Trophoblast cell (in vitro differentiated cells and primary cell): ENCODE measurements at regions not wholly inside any gene's neighbourhood (a gene's known extent, or its start where the extent isn't known, plus 50 kb on each side); places are given as distances from the start of the nearest gene placed in this dataset.
A peak's percentile ranks its signal among the peaks of the same experiment; 100 is the strongest.

Source experiments
- DNase-seq, 2 donors: peaks; one replicate each; pipeline ENCODE4 v3.0.0-alpha.2; 2016
- H2AFZ ChIP-seq: 2 replicates; pipeline ENCODE4 v1.6.1; 2013; ENCODE audit warnings: low read length, moderate library complexity, mild to moderate bottlenecking; ENCODE audit not compliant: insufficient read depth, poor library complexity
- H2AK5ac ChIP-seq: 2 replicates; pipeline ENCODE4 v1.6.1; 2013; ENCODE audit warnings: mild to moderate bottlenecking, low read length
- H2BK120ac ChIP-seq: 2 replicates; pipeline ENCODE4 v1.6.1; 2013; ENCODE audit warnings: low read length, mild to moderate bottlenecking, moderate library complexity; ENCODE audit not compliant: insufficient read depth, poor library complexity
- H2BK12ac ChIP-seq: 2 replicates; pipeline ENCODE4 v1.6.1; 2013; ENCODE audit warnings: mild to moderate bottlenecking, low read length, moderate library complexity
- H2BK5ac ChIP-seq: 2 replicates; pipeline ENCODE4 v1.6.1; 2013; ENCODE audit warnings: low read length, low read depth, moderate library complexity, mild to moderate bottlenecking; ENCODE audit not compliant: poor library complexity
- H3K14ac ChIP-seq: 2 replicates; pipeline ENCODE4 v1.6.1; 2013; ENCODE audit warnings: mild to moderate bottlenecking, low read length
- H3K18ac ChIP-seq: 2 replicates; pipeline ENCODE4 v1.6.1; 2013; ENCODE audit warnings: mild to moderate bottlenecking, low read length
- H3K23ac ChIP-seq: 2 replicates; pipeline ENCODE4 v1.6.1; 2013; ENCODE audit warnings: low read length
- H3K27ac ChIP-seq: 2 replicates; pipeline ENCODE4 v1.5.1; 2013; ENCODE audit warnings: low read depth, mild to moderate bottlenecking, inconsistent platforms, low read length, moderate library complexity
- H3K27me3 ChIP-seq: 2 replicates; pipeline ENCODE4 v1.6.1; 2013; ENCODE audit warnings: inconsistent platforms, mild to moderate bottlenecking, low read length, moderate library complexity; ENCODE audit not compliant: insufficient read depth
- H3K36me3 ChIP-seq, 2 experiments: 1 replicate in 1 of 2; 2 replicates in 1 of 2; pipeline ENCODE4 v1.6.1; 2013; ENCODE audit warnings: low read length in 2 of 2, mild to moderate bottlenecking in 2 of 2, moderate library complexity in 1 of 2; ENCODE audit not compliant: insufficient read depth in 2 of 2, control insufficient read depth in 1 of 2
- H3K4ac ChIP-seq: 2 replicates; pipeline ENCODE4 v1.6.1; 2013; ENCODE audit warnings: low read depth, mild to moderate bottlenecking, low read length, moderate library complexity
- H3K4me1 ChIP-seq, 2 experiments: 1 replicate in 1 of 2; 2 replicates in 1 of 2; pipeline ENCODE4 v1.6.1; 2013; ENCODE audit warnings: low read length in 2 of 2, mild to moderate bottlenecking in 2 of 2, moderate library complexity in 1 of 2; ENCODE audit not compliant: insufficient read depth in 2 of 2, control insufficient read depth in 1 of 2
- H3K4me2 ChIP-seq: 2 replicates; pipeline ENCODE4 v1.6.1; 2013; ENCODE audit warnings: inconsistent platforms, mild to moderate bottlenecking, low read length, moderate library complexity
- H3K4me3 ChIP-seq: 2 replicates; pipeline ENCODE4 v1.5.1; 2013; ENCODE audit warnings: mild to moderate bottlenecking, low read depth, low read length, inconsistent platforms
- H3K79me1 ChIP-seq: one replicate; pipeline ENCODE4 v1.6.1; 2013; ENCODE audit warnings: low read length
- H3K79me2 ChIP-seq: 2 replicates; pipeline ENCODE4 v1.6.1; 2013; ENCODE audit warnings: low read length, mild to moderate bottlenecking; ENCODE audit not compliant: control insufficient read depth, insufficient read depth, poor library complexity
- H3K9ac ChIP-seq: 2 replicates; pipeline ENCODE4 v1.6.1; 2013; ENCODE audit warnings: mild to moderate bottlenecking, low read length
- H3K9me3 ChIP-seq: 2 replicates; pipeline ENCODE4 v1.6.1; 2013; ENCODE audit warnings: low read depth, mild to moderate bottlenecking, control low read depth, inconsistent platforms, low read length; ENCODE audit not compliant: insufficient read depth
- H4K12ac ChIP-seq: 2 replicates; pipeline ENCODE4 v1.6.1; 2013; ENCODE audit warnings: low read depth, mild to moderate bottlenecking, low read length, moderate library complexity
- H4K8ac ChIP-seq: 2 replicates; pipeline ENCODE4 v1.6.1; 2013; ENCODE audit warnings: low read depth, mild to moderate bottlenecking, low read length, moderate library complexity
- H4K91ac ChIP-seq: one replicate; pipeline ENCODE4 v1.6.1; 2013; ENCODE audit warnings: low read depth, mild to moderate bottlenecking, low read length, moderate library complexity
- WGBS: extraction: QIAGEN DNeasy Blood & Tissue Kit; methylation state at CpG from one replicate; pipeline ENCODE4 v1.1.7; 2013; ENCODE audit warnings: missing lambda C conversion rate; ENCODE audit not compliant: insufficient read length, insufficient coverage; ENCODE audit errors: extremely low coverage; 5-methylcytosine and 5-hydroxymethylcytosine counted together

GRCh38 chr1:37288900-37289299, 185.5 kb upstream of the ZC3H12A start:
- H2AFZ ChIP-seq = no peak overlapping the region
- H3K9me3 ChIP-seq = peaks cover 2% of the 10 kb centered on the region
- no peak overlapping the region for H4K8ac ChIP-seq
- no peak overlapping the region for H3K14ac ChIP-seq
- H3K4me2 ChIP-seq = no peak overlapping the region
- H3K23ac ChIP-seq = no peak overlapping the region
- no CpG with 5 or more reads among the region's 3 CpGs for WGBS
- H3K4me3 ChIP-seq = peak overlapping the region; percentile 7
- no peak overlapping the region for H3K18ac ChIP-seq
- no peak overlapping the region for H4K12ac ChIP-seq
- no peaks in the 10 kb centered on the region for H3K36me3 ChIP-seq
- no peak overlapping the region for H3K4ac ChIP-seq
- no peak overlapping the region for H3K9ac ChIP-seq
- H2BK5ac ChIP-seq = no peak overlapping the region
- H2AK5ac ChIP-seq = no peak overlapping the region
- DNase-seq = no peak
- H4K91ac ChIP-seq = no peak overlapping the region
- H3K27ac ChIP-seq = no peak overlapping the region
- H2BK120ac ChIP-seq = no peak overlapping the region
- H2BK12ac ChIP-seq = no peak overlapping the region
- no peaks in the 10 kb centered on the region for H3K27me3 ChIP-seq
- no peaks in the 10 kb centered on the region for H3K79me1 ChIP-seq
- no peaks in the 10 kb centered on the region for H3K79me2 ChIP-seq
- H3K4me1 ChIP-seq = no peaks in the 10 kb centered on the region

DNA sequence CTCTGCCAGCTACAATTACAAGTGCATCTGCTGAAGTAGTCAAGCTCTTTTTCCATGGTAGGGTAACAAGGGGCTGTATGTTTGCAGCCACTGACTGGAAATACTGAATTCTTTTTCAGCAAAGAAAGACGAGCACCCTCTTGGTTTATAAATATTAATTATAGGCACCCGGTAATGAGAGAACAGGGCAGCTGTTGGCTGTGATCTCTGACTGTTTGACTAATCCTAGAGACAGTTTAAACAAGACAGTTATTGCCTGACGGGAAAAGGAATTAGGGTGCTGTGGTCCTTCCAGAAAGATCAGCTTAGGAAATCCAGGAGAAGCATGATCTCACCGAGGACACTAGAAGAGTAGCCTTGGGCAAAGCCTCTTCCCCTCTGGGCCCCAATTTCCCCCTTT, 183.7 kb upstream of the ZC3H12A start:
- Histone ChIP-seq H3K4ac (no peak overlapping the region), H3K79me1 (no peaks in the 10 kb centered on the region), H4K8ac (no peak overlapping the region), H2BK120ac (no peak overlapping the region), H4K12ac (no peak overlapping the region), H2AFZ (no peak overlapping the region), H3K18ac (no peak overlapping the region), H3K4me3 (no peak overlapping the region), H3K9ac (no peak overlapping the region), H2BK5ac (no peak overlapping the region), H3K27me3 (no peaks in the 10 kb centered on the region), H3K36me3 (no peaks in the 10 kb centered on the region), H3K23ac (no peak overlapping the region), H3K4me2 (no peak overlapping the region), H3K4me1 (no peaks in the 10 kb centered on the region), H2BK12ac (no peak overlapping the region), H2AK5ac (no peak overlapping the region), H3K27ac (no peak overlapping the region), H3K14ac (no peak overlapping the region), H3K79me2 (no peaks in the 10 kb centered on the region), H3K9me3 (peaks cover 2% of the 10 kb centered on the region), H4K91ac (no peak overlapping the region)
- WGBS = no CpG with 5 or more reads among the region's 4 CpGs
- DNase-seq = no peak

DNA sequence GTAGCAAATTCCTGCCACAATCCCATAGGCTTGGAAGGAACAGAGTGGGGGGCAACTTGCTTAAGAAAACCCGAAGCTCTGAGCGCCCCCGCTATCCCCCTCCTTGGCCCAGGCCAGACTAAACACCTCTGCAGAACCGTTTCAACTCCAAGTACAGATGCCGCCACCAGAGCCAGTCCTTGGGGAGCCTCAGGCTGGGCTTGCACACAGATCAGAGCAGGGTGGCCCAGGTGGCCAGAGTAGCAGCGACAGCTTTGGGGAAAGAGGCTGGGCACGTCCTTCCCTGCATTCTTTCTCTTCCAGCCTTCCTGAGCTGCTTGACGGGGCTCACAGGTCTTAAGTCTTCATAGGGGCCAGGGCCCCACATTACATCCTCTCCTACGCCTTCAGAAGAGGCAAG, 181.6 kb upstream of the ZC3H12A start:
- H3K9me3 ChIP-seq = peaks cover 2% of the 10 kb centered on the region
- no peak for DNase-seq
- no peak overlapping the region for H3K23ac ChIP-seq
- no peaks in the 10 kb centered on the region for H3K4me1 ChIP-seq
- H3K79me2 ChIP-seq = no peaks in the 10 kb centered on the region
- no peak overlapping the region for H3K4me2 ChIP-seq
- H4K91ac ChIP-seq = no peak overlapping the region
- no peak overlapping the region for H2BK120ac ChIP-seq
- no peak overlapping the region for H3K4ac ChIP-seq
- no peak overlapping the region for H3K9ac ChIP-seq
- H3K79me1 ChIP-seq = no peaks in the 10 kb centered on the region
- no peak overlapping the region for H2BK12ac ChIP-seq
- WGBS = no CpG with 5 or more reads among the region's 9 CpGs
- no peak overlapping the region for H2AFZ ChIP-seq
- no peak overlapping the region for H4K12ac ChIP-seq
- no peak overlapping the region for H2AK5ac ChIP-seq
- no peaks in the 10 kb centered on the region for H3K36me3 ChIP-seq
- H4K8ac ChIP-seq = no peak overlapping the region
- H2BK5ac ChIP-seq = no peak overlapping the region
- H3K27ac ChIP-seq = no peak overlapping the region
- H3K27me3 ChIP-seq = no peaks in the 10 kb centered on the region
- no peak overlapping the region for H3K14ac ChIP-seq
- no peak overlapping the region for H3K4me3 ChIP-seq
- H3K18ac ChIP-seq = no peak overlapping the region

- no peak overlapping the region for H3K9ac ChIP-seq
- H3K27ac ChIP-seq = no peak overlapping the region
- H3K18ac ChIP-seq = no peak overlapping the region
- no peak overlapping the region for H3K4me2 ChIP-seq
- DNase-seq = no peak
- no peak overlapping the region for H4K12ac ChIP-seq
- H2BK120ac ChIP-seq = no peak overlapping the region
- H3K9me3 ChIP-seq = no peaks in the 10 kb centered on the region
- no peak overlapping the region for H2BK5ac ChIP-seq
- no peak overlapping the region for H4K91ac ChIP-seq
- no peak overlapping the region for H2AFZ ChIP-seq
- H3K23ac ChIP-seq = no peak overlapping the region
- no CpG with 5 or more reads among the region's 4 CpGs for WGBS
- H3K79me1 ChIP-seq = no peaks in the 10 kb centered on the region
- H4K8ac ChIP-seq = no peak overlapping the region
- H3K36me3 ChIP-seq = no peaks in the 10 kb centered on the region
- no peak overlapping the region for H3K14ac ChIP-seq
- H2BK12ac ChIP-seq = no peak overlapping the region
- H3K27me3 ChIP-seq = no peaks in the 10 kb centered on the region
- H3K4me3 ChIP-seq = no peak overlapping the region
- no peaks in the 10 kb centered on the region for H3K79me2 ChIP-seq
- H3K4ac ChIP-seq = no peak overlapping the region
- H3K4me1 ChIP-seq = no peaks in the 10 kb centered on the region
- no peak overlapping the region for H2AK5ac ChIP-seq
These were observed 180.3 kb upstream of the ZC3H12A start for GRCh38 chr1:37294096-37294495.
